GM19468 (cell line): ENCODE measurements at regions not wholly inside any gene's neighbourhood (a gene's known extent, or its start where the extent isn't known, plus 50 kb on each side); places are given as distances from the start of the nearest gene placed in this dataset.

Experiments
- ATAC-seq: cut with Tn5 transposase; IDR thresholded peaks from one replicate; pipeline ENCODE4 v1.9.1; 2021; ENCODE audit warnings: mild to moderate bottlenecking, moderate library complexity, moderate number of reproducible peaks; ENCODE audit not compliant: unreplicated experiment; ENCODE audit errors: extremely low read depth

GRCh38 chr20:22339946-22340345 is 244.4 kb downstream of the FOXA2 start:
- no peak for ATAC-seq

DNA sequence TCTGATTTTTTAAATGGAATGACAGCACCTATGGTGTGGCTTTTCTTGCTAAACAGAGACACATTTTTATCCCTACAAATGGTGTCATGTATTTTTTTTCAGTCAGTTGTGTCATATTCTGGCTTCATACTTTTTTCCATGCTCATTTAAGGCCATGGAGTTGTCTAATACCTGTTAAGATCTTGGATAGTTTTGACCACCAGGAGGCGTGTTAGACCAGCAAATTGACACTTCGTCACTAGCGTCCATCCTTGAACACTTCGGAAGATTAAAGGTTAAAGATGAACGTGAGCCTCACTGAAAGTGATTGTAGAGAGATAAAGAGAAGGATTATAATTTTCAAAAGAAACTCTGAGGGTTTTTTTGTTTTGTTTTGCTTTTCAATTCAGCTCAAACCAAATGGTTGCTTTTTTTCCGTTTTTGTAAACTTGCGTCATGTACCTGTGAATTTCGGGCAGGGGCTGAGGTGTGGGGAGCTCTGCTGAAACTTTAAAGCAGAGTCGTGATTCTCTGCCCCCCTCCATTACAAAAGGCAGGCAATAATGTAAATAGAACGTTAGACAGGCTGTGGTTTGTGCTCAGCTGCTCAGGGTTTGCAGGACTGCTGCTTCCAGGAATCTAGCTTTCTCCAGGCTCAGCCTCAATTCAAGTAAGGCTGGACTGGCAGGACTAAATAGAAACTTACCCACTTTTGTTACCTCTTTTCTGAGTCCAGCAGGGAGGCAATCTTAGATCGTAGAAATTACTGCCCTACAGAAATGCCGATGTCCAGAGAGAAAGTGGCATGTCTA is 245.1 kb downstream of the FOXA2 start:
- ATAC-seq: no peak

DNA sequence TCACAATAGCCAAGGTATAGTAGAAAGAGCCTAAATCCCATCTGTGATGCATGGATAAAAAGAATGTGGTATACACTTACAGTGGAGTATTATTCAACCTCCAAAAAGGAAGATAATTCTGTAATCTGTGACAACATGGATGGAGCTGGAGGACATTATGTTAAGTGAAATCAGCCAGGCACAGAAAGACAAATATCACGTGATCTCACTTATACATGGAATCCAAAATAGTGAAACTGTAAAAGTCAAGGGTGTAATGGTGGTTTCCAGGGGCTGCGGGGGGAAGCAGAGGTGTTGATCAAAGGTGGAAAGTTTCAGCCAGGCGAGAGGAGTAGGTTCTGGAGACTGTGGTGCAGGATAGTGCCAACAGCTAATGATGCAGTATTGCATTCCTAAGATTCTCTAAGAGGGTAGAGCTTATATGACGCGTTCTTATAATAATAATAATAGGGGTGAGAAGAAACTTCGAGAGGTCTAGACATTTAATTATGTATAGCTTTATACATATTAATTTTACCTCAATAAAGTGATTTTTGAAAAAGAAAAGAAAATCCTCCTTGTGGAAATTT is 246.1 kb downstream of the FOXA2 start:
- ATAC-seq: no peak

GRCh38 chr20:22335210-22335609 is 249.2 kb downstream of the FOXA2 start:
- ATAC-seq: no peak

DNA sequence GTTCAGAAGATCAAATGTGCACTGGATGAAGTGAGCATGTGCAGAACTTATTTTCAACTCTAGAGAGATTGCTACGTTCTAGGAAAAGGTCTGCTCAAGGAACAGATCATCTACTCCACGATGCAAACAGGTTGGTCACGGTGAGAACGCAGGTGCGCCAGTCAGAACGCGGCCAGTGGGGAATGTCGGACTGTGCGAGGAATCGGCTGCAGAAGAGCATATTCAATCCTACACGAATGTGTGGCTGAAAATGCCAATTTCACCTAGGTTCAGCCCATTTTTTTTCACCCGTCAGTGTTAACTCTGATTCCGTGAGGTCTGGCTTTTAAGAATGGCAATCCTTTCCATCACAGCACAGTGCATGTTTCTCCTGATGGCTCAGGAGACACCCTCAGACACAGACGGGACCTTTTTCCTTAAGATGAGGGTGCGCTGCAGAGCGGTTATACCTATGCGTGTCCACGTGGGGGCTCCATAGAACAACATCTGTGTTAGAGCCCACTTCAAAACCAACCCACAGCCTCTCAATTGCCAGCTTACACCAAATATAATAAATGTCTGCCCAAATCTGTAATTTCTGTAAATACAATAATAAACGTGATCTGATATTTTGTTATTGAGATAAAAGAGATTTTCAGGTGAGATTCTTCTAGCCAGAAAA is 250.4 kb downstream of the FOXA2 start:
- ATAC-seq: peak; percentile 39

DNA sequence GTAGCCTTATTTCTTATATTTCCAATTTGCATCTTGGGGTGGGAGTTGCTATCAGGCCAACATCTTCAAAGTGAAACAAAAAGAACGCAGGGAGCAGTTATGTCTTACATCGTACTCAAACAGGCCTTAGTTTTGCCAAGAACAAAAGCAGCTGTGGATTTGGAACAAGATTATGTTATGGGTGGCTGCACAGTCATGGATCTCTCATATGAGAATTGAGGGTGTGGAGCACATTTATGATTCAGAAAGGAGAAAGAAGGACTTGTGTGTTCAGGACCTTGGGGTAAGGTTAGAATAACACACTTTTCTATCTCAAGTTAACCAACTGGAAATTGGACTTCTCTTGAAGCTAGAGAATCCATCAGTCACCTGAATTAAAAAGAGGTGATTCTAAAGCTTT is 259.9 kb downstream of the FOXA2 start:
- ATAC-seq: no peak

GRCh38 chr20:22322513-22322912 is 261.9 kb downstream of the FOXA2 start:
- no peak for ATAC-seq

DNA sequence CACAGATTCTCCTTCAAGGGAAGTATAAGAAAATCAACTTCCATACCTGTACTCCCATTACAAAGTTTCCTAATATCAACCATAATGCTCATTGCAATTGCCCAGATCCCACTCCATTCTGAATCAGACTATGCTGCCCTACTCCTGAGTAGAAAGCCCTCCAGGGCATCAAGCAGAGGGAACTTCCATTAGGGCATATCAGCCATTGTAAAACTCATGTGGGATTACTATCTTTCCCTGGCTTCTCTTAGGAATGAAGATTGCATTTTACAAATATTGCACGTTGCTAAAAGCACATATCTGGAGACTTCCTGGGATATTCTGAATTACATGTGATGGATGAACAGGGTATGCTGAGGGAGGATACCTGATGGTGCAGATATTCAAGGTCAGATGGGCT is 263.2 kb downstream of the FOXA2 start:
- no peak for ATAC-seq

DNA sequence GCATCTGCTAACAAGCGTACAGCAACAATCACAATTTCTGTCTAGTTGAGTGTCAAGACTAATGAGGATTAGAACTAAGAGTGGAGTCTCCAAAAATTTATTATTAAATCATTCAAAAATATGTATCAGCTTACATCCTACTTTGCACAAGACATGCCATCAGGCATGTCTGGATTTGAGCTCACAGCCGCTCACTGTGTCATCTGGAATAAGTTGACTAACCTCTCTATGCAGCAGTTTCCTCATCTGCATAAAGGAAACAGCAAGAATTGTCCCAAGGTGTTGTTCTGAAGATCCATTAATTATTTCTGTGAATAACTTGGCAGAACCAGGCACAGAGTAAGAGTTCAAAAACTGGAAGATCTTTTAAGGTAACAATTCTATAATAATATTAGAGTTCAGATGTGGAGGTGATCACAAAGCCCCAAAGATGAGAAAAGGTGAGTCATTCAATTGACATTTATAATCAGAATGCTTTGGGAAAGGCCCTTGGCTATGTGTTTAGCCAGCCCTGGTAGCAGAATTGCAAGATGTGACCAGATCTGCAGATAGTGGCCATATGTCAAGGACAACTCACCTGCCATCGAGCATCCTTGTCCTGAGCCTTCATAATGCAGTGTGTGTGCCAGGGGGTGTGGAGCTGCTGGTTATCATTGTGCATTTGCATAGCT is 264.0 kb downstream of the FOXA2 start:
- ATAC-seq: no peak

DNA sequence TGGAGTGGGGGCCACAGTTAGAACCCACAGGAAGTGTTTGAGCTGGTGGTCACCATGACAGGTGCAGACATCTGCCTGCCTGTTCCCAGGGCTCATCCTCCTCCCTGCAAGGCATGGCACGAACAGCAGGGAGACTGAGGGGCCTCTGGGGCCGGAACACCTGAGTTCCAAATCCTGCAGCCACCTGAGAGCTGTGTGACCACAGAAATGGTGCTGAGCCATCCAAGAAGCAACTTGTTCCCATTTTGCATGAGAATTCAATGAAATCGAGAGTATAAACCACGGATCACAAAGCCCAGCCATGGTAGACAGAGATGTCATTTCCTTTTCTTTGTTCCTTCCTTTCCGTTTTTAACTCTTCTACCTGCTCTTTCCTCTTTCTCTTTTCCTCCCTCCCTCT is 268.6 kb downstream of the FOXA2 start:
- no peak for ATAC-seq

- no peak for ATAC-seq
Measured at GRCh38 chr20:22315073-22315472, 269.3 kb downstream of the FOXA2 start.

DNA sequence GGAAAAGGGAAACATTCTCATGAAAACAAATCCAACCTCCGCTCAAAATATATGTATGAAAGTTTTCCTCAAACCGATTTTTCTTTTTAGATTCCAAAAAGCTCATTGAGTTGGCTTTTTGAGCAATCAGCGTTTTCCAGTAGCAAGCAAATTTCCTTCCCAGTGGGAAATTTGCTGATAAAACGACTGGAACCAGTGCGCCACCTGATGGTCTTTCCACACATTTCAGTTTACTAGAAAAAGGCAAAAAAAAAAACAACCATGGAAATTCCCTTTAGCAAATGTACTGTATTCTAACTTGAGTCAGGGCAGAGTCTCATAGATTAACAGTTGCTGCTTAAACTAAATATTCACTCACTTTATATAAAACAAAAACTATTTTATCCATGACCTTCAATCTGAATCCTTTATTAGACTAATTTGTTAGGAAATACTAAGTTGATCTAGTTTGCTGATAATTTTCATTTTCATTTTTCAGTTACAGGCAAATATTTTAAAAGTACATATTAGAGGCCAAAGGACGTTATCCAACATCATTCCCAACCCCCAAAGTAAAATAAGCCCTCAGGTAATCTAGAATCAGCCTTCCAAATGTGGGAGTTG is 271.5 kb downstream of the FOXA2 start:
- no peak for ATAC-seq

- no peak for ATAC-seq
Measured at GRCh38 chr20:22308934-22309333, 275.4 kb downstream of the FOXA2 start.

GRCh38 chr20:22307409-22307808 is 277.0 kb downstream of the FOXA2 start:
- no peak for ATAC-seq

DNA sequence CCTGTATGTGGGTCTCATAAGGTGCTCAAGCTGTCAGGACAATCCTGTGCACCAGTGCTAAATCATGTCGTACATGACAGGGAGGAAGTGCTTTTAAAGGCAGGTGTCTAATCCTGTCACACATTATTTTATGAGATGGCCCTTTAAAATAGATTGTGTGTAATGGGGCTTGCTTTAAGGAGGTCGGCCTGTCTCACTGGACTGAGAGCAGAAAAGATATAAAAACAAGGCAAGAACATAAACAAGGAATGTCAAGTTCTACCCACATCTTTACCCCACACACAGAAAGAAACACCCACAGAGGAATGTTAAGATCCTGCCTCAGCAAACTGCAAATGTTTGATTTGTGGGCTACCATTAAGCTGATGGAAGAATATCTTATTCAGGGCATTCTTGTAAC is 279.0 kb downstream of the FOXA2 start:
- ATAC-seq: no peak

GRCh38 chr20:22303523-22303922 is 280.8 kb downstream of the FOXA2 start:
- no peak for ATAC-seq

DNA sequence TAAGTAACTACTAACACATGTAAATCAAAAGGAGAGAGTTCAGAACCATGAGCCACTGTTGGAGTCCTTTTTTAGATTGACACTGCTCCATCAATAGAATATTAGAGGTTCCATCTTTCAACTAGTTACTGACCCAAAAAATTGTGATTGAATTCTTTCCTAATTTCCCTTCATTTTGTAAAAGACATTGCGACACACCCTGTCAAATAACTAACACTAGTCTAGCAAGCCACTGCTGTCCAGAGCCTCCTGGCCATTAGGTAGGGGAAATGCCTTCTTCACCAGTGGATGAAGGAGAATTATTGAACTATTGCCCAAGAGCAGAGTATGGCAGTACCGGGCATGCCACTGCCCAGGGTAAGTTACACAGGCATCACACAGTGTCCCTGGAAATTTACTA is 282.3 kb downstream of the FOXA2 start:
- ATAC-seq: no peak

- no peak for ATAC-seq
Measured at GRCh38 chr20:22293886-22294285, 290.5 kb downstream of the FOXA2 start.

GRCh38 chr20:22289442-22289841 is 294.9 kb downstream of the FOXA2 start:
- no peak for ATAC-seq

GRCh38 chr20:22288957-22289356 is 295.4 kb downstream of the FOXA2 start:
- ATAC-seq: no peak

DNA sequence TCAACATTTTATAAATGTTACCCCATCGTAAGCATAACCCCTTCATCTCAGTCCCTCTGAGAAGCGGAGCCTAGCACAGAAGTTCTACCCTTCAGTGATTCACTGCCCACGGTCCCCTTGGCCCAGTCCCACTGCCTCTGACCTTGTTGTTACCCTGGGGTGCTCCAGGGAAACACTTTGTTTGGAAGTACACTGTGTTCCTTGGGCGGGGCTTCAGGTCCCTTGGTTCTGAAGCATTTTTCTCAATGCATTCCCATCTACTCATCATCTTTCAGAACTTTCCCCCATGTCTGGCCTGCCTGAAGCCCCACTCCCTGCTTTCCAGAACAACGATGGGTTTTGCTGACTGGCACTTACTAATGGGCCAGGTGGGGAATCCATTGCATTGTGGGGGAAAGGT is 296.2 kb downstream of the FOXA2 start:
- ATAC-seq: no peak
